WTC11 (cell line): ENCODE measurements at regions not wholly inside any gene's neighbourhood (a gene's known extent, or its start where the extent isn't known, plus 50 kb on each side); places are given as distances from the start of the nearest gene placed in this dataset.

ENCODE experiments used
- CTCF ChIP-seq: fragments of 200-600 bp; IDR thresholded peaks from 2 replicates; pipeline ENCODE4 v1.8.0; 2022; ENCODE audit warnings: antibody characterized with exemption
- ETV6 ChIP-seq: sonication (generic); formaldehyde crosslinking; IDR thresholded peaks from 2 replicates; pipeline ENCODE4 v1.8.1; 2022; ENCODE audit warnings: mild to moderate bottlenecking, missing genetic modification reagents

- TF ChIP-seq CTCF (no peak), ETV6 (CRISPR knock-in tag) (no peak)
Measured at GRCh38 chr2:217551252-217551899, 451.4 kb downstream of the TNS1 start.
